ENCODE measurements at regions not wholly inside any gene's neighbourhood (a gene's known extent, or its start where the extent isn't known, plus 50 kb on each side); places are given as distances from the start of the nearest gene placed in this dataset.

- no peak for TF ChIP-seq POLR2AphosphoS5 (IDR thresholded peaks at IDR 0.05)
- no peak for TF ChIP-seq CTCF (IDR thresholded peaks at IDR 0.05)
- TF ChIP-seq POLR2A (IDR thresholded peaks at IDR 0.05): no peak
Observed at GRCh38 chr2:182496596-182496995, 69.8 kb upstream of the PDE1A start.

All from sigmoid colon (tissue), 4 donors.